ENCODE measurements at regions not wholly inside any gene's neighbourhood (a gene's known extent, or its start where the extent isn't known, plus 50 kb on each side); places are given as distances from the start of the nearest gene placed in this dataset.

GRCh38 chr21:21851657-21852056 lies 853.4 kb downstream of the NCAM2 start:
- DNase-seq (ENCODE audit: low read depth, low spot score), result no peak
- Histone ChIP-seq H3K27me3 (ENCODE audit: control insufficient read depth, insufficient read depth, low read length) (no peaks in the 10 kb centered on the region), H3K9me3 (ENCODE audit: control insufficient read depth, insufficient read depth, low read length) (no peaks in the 10 kb centered on the region), H3K4me3 (ENCODE audit: low read depth, low read length) (no peak overlapping the region), H3K27ac (ENCODE audit: low read depth, low read length) (no peak overlapping the region)
- ChIA-PET CTCF (interaction anchor here (1.1 kb wide), 1 partner anchor 70 kb away, joined by 3 read pairs; no protein-coding TSS in a partner anchor), POLR2A (no interaction called here)
- no peak for TF ChIP-seq CTCF (IDR thresholded peaks at IDR 0.05; ENCODE audit: low read depth, low read length)

- TF ChIP-seq CTCF (IDR thresholded peaks at IDR 0.05; ENCODE audit: low read depth, low read length), result no peak
- Histone ChIP-seq H3K9me3 (ENCODE audit: control insufficient read depth, insufficient read depth, low read length) (no peaks in the 10 kb centered on the region), H3K27ac (ENCODE audit: low read depth, low read length) (no peak overlapping the region), H3K4me3 (ENCODE audit: low read depth, low read length) (no peak overlapping the region), H3K27me3 (ENCODE audit: control insufficient read depth, insufficient read depth, low read length) (no peaks in the 10 kb centered on the region)
- ChIA-PET CTCF (no interaction called here), POLR2A (no interaction called here)
- no peak for DNase-seq (ENCODE audit: low read depth, low spot score)
Observed at GRCh38 chr21:21858502-21859334, 860.5 kb downstream of the NCAM2 start.

GRCh38 chr21:21860888-21861287 lies 862.7 kb downstream of the NCAM2 start:
- H3K4me3 ChIP-seq (ENCODE audit: low read depth, low read length), result no peak overlapping the region
- TF ChIP-seq CTCF (IDR thresholded peaks at IDR 0.05; ENCODE audit: low read depth, low read length), result no peak
- no peaks in the 10 kb centered on the region for H3K9me3 ChIP-seq (ENCODE audit: control insufficient read depth, insufficient read depth, low read length)
- ChIA-PET POLR2A (no interaction called here), CTCF (no interaction called here)
- no peak for DNase-seq (ENCODE audit: low read depth, low spot score)
- no peaks in the 10 kb centered on the region for H3K27me3 ChIP-seq (ENCODE audit: control insufficient read depth, insufficient read depth, low read length)
- H3K27ac ChIP-seq (ENCODE audit: low read depth, low read length), result no peak overlapping the region

- H3K27ac ChIP-seq (ENCODE audit: low read depth, low read length), result no peak overlapping the region
- no peak for DNase-seq (ENCODE audit: low read depth, low spot score)
- no peaks in the 10 kb centered on the region for H3K9me3 ChIP-seq (ENCODE audit: control insufficient read depth, insufficient read depth, low read length)
- no peak overlapping the region for H3K4me3 ChIP-seq (ENCODE audit: low read depth, low read length)
- H3K27me3 ChIP-seq (ENCODE audit: control insufficient read depth, insufficient read depth, low read length), result no peaks in the 10 kb centered on the region
- ChIA-PET POLR2A (no interaction called here), CTCF (no interaction called here)
- no peak for TF ChIP-seq CTCF (IDR thresholded peaks at IDR 0.05; ENCODE audit: low read depth, low read length)
Observed at GRCh38 chr21:21864321-21864840, 866.2 kb downstream of the NCAM2 start.

GRCh38 chr21:21897275-21897883 lies 899.2 kb downstream of the NCAM2 start:
- H3K27ac ChIP-seq (ENCODE audit: low read depth, low read length), result no peak overlapping the region
- ChIA-PET POLR2A (no interaction called here), CTCF (no interaction called here)
- no peak for DNase-seq (ENCODE audit: low read depth, low spot score)
- no peak overlapping the region for H3K4me3 ChIP-seq (ENCODE audit: low read depth, low read length)
- no peak for TF ChIP-seq CTCF (IDR thresholded peaks at IDR 0.05; ENCODE audit: low read depth, low read length)
- no peaks in the 10 kb centered on the region for H3K27me3 ChIP-seq (ENCODE audit: control insufficient read depth, insufficient read depth, low read length)
- peaks cover 4% of the 10 kb centered on the region for H3K9me3 ChIP-seq (ENCODE audit: control insufficient read depth, insufficient read depth, low read length)

Measured in AG04450 (cell line).